ENCODE measurements at regions not wholly inside any gene's neighbourhood (a gene's known extent, or its start where the extent isn't known, plus 50 kb on each side); places are given as distances from the start of the nearest gene placed in this dataset.
A peak's percentile ranks its signal among the peaks of the same experiment; 100 is the strongest.
"Not testable (repeated sequence)": the region's sequence is repeated elsewhere in the genome, so short reads cannot be mapped to it uniquely, and the experiment has no call there.

- DNase-seq (ENCODE audit: low read depth in 2 of 2) = no peak
These were observed 437.1 kb upstream of the CBLB start for GRCh38 chr3:106305882-106306435.

- no peak for DNase-seq (ENCODE audit: low read depth in 2 of 2)
These were observed 440.5 kb upstream of the CBLB start for GRCh38 chr3:106309274-106309673.

GRCh38 chr3:106309798-106310197, 441.0 kb upstream of the CBLB start:
- not testable (repeated sequence) for DNase-seq (ENCODE audit: low read depth in 2 of 2)

- no peak for DNase-seq (ENCODE audit: low read depth in 2 of 2)
These were observed 448.6 kb upstream of the CBLB start for GRCh38 chr3:106317141-106318055.

GRCh38 chr3:106321438-106321837, 452.6 kb upstream of the CBLB start:
- not testable (repeated sequence) for DNase-seq (ENCODE audit: low read depth in 2 of 2)

GRCh38 chr3:106323586-106323985, 454.8 kb upstream of the CBLB start:
- DNase-seq (ENCODE audit: low read depth in 2 of 2) = no peak

GRCh38 chr3:106326941-106327695, 458.3 kb upstream of the CBLB start:
- no peak for DNase-seq (ENCODE audit: low read depth in 2 of 2)

GRCh38 chr3:106327696-106328025, 458.8 kb upstream of the CBLB start:
- no peak for DNase-seq (ENCODE audit: low read depth in 2 of 2)

- no peak for DNase-seq (ENCODE audit: low read depth in 2 of 2)
These were observed 459.4 kb upstream of the CBLB start for GRCh38 chr3:106328224-106328623.

GRCh38 chr3:106329521-106329920, 460.7 kb upstream of the CBLB start:
- no peak for DNase-seq (ENCODE audit: low read depth in 2 of 2)

- DNase-seq (ENCODE audit: low read depth in 2 of 2) = no peak
These were observed 462.8 kb upstream of the CBLB start for GRCh38 chr3:106331636-106332035.

GRCh38 chr3:106332129-106332528, 463.3 kb upstream of the CBLB start:
- DNase-seq (ENCODE audit: low read depth in 2 of 2) = no peak

GRCh38 chr3:106332884-106333283, 464.1 kb upstream of the CBLB start:
- no peak for DNase-seq (ENCODE audit: low read depth in 2 of 2)

GRCh38 chr3:106333911-106334618, 465.3 kb upstream of the CBLB start:
- DNase-seq (ENCODE audit: low read depth in 2 of 2) = peak; percentile 21 to 41

- DNase-seq (ENCODE audit: low read depth in 2 of 2) = no peak
These were observed 467.8 kb upstream of the CBLB start for GRCh38 chr3:106336619-106337018.

- no peak for DNase-seq (ENCODE audit: low read depth in 2 of 2)
These were observed 468.3 kb upstream of the CBLB start for GRCh38 chr3:106337116-106337515.

GRCh38 chr3:106338582-106339214, 469.9 kb upstream of the CBLB start:
- no peak for DNase-seq (ENCODE audit: low read depth in 2 of 2)

- no peak for DNase-seq (ENCODE audit: low read depth in 2 of 2)
These were observed 470.7 kb upstream of the CBLB start for GRCh38 chr3:106339551-106339950.

GRCh38 chr3:106341087-106341486, 472.3 kb upstream of the CBLB start:
- DNase-seq (ENCODE audit: low read depth in 2 of 2) = no peak

- no peak for DNase-seq (ENCODE audit: low read depth in 2 of 2)
These were observed 472.9 kb upstream of the CBLB start for GRCh38 chr3:106341586-106342162.

- DNase-seq (ENCODE audit: low read depth in 2 of 2) = no peak
These were observed 473.6 kb upstream of the CBLB start for GRCh38 chr3:106342386-106342785.
